ENCODE measurements at regions not wholly inside any gene's neighbourhood (a gene's known extent, or its start where the extent isn't known, plus 50 kb on each side); places are given as distances from the start of the nearest gene placed in this dataset.

DNA sequence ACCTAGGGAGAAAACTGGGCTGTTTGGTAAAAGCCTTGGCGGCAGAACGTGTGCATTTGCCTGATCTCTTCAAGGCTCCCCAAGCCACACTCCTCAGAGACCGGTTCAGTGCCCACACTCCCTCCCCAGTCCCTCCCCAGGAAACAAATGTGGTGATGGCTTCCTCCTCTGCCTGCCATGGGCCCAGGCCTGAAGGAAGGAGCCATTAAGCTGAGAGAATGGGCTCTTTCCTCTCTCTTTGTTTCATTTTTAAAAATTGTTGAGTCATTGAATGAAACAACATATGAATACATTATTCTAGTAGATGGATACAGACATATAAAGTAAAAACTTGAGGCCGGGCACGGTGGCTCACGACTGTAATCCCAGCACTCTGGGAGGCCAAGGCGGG lies 50.6 kb upstream of the YWHAQ start:
- in situ Hi-C loops (cut with MboI; ENCODE audit: low pct_unique_long_range_greater_than_20kb, low sequenced_read_pairs, unreplicated experiment) = no loop called here
- DNase-seq (ENCODE audit: low spot score) = no peak
- TF ChIP-seq, protein P1, sequence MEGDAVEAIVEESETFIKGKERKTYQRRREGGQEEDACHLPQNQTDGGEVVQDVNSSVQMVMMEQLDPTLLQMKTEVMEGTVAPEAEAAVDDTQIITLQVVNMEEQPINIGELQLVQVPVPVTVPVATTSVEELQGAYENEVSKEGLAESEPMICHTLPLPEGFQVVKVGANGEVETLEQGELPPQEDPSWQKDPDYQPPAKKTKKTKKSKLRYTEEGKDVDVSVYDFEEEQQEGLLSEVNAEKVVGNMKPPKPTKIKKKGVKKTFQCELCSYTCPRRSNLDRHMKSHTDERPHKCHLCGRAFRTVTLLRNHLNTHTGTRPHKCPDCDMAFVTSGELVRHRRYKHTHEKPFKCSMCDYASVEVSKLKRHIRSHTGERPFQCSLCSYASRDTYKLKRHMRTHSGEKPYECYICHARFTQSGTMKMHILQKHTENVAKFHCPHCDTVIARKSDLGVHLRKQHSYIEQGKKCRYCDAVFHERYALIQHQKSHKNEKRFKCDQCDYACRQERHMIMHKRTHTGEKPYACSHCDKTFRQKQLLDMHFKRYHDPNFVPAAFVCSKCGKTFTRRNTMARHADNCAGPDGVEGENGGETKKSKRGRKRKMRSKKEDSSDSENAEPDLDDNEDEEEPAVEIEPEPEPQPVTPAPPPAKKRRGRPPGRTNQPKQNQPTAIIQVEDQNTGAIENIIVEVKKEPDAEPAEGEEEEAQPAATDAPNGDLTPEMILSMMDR (IDR thresholded peaks at IDR 0.05; ENCODE audit: extremely low read depth, insufficient read depth, missing control alignments) = no peak

DNA sequence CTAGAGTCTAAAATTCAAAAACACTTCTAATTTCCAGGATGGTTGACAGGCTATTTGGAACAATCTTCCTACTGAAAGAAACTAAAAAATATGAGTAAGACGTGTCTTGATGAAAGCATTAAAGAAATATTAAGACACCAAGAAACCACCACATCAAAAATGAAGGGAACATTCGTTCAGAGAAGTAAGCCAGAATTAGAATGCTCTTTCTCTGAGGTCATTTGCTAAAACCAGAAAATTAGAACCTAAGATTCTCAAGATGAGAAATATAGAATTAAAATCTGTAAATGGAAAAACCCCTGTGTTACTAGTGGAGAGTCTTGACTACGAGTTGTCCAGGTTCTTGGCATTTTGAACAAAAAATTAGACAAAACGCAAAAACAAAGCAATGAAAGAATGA lies 54.8 kb upstream of the YWHAQ start:
- DNase-seq (ENCODE audit: low spot score) = no peak
- TF ChIP-seq, protein P1 (IDR thresholded peaks at IDR 0.05; ENCODE audit: extremely low read depth, insufficient read depth, missing control alignments) = no peak
- in situ Hi-C loops (cut with MboI; ENCODE audit: low pct_unique_long_range_greater_than_20kb, low sequenced_read_pairs, unreplicated experiment) = no loop called here

DNA sequence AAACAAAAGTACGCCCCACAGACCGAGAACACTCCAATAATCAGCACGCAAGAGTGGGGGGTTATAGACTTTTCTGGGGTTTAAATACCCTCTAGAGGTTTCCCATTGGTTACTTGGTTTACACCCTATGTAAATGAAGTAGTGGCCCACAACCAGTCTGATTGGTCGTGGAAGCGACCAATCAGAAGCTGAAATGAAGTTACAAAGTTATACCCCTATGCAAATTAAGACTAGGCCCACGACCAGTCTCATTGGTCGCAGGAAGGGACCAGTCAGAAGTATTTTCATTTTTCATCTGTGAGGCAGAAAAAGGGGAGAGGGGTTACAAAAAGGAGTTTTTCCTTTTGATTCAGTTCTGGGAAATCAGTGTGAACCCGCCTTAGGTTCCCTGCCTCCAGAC lies 55.3 kb upstream of the YWHAQ start:
- in situ Hi-C loops (cut with MboI; ENCODE audit: low pct_unique_long_range_greater_than_20kb, low sequenced_read_pairs, unreplicated experiment) = no loop called here
- DNase-seq (ENCODE audit: low spot score) = no peak
- TF ChIP-seq, protein P1 (IDR thresholded peaks at IDR 0.05; ENCODE audit: extremely low read depth, insufficient read depth, missing control alignments) = no peak

DNA sequence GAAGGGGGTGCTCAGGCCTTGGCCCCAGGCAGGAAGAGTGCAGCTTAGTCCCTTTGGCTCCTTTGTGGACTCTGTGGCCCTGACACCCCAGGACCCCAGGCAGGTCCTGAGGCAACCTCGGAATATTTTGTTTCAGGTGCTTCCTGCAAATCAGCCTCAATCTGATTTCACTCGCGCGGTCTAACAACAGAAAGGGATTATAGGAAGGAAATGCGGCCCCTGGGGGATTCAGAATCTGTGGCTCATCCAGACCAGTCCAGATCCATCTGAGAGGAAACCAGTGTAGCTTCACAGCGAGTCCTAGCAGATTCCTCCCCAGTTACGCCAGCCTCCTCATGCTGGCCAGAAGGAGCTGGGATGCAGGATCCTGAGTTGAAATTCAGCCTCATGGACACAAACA lies 59.5 kb upstream of the YWHAQ start:
- TF ChIP-seq, protein P1 (IDR thresholded peaks at IDR 0.05; ENCODE audit: extremely low read depth, insufficient read depth, missing control alignments) = no peak
- DNase-seq (ENCODE audit: low spot score) = no peak
- in situ Hi-C loops (cut with MboI; ENCODE audit: low pct_unique_long_range_greater_than_20kb, low sequenced_read_pairs, unreplicated experiment) = no loop called here

DNA sequence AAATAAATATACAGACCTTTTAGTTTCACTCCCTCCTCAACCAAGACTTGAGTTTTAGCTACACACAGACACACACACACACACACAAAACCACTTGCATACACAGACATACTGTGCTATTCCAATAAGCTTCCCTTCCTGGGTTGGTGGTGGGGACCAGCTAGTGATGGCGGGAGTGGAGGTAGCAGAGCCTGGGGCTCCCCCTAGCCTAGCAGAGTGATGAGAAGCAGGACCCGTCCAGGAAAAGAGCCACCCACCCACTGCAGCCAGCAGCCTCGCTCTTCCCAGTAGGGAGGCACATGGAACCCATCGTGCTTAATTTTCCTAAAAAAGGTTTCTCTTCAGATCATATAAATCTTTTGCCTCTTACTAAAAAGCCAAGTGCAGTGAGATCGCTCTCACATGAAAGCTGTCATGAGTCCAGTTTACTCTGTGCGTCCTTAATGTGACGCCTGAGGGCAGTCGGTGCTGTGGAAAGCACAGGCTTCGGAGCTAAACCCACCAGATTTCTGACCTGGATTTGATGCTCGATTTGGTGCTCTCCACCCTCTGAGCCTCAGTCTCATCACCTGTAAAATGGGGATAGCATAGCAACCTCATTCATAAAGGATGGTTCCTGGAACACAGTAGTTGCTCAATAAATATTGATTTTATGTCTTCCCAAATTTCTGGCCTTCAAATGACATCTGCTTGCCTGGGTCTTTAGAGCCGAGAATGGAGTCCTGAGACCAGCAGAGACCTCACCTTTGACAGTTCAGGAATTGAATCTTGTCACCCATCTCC lies 60.1 kb upstream of the YWHAQ start:
- in situ Hi-C loops (cut with MboI; ENCODE audit: low pct_unique_long_range_greater_than_20kb, low sequenced_read_pairs, unreplicated experiment) = no loop called here
- DNase-seq (ENCODE audit: low spot score) = no peak

DNA sequence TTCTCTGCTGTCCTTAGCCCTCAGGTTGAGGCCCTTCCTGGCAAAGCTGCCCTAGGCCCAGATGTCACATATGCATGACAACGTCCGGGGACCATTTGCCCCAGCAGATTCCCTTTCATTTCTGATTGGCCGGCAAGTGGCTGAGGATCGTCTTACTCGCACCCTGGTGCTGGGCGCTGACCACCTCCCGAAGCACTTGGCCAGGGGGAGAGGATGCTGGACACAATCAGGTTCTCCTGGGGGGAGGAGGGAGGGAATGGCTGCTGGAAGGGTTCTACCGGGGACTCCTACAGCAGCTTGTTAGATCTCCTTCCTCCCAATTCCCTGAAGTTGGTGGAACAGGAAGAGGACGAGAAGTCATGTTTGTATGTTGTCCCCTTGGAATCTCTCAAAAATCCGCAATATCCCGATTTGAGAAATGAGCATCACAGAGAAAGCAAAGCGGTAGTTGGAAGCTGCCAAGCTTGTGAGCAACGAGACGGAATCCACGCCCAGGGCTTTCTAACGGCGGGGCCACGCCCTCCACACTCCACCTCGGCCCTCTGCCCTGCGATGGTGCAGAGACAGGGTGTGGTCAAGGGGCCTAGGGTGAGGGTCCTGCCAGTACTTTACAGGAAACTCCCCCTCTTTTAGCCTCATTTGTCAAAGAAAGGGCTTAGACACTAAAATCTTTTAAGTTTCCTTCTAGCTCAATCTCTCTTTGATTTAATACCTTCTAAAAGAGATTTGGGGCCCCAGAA lies 61.8 kb upstream of the YWHAQ start:
- in situ Hi-C loops (cut with MboI; ENCODE audit: low pct_unique_long_range_greater_than_20kb, low sequenced_read_pairs, unreplicated experiment) = no loop called here
- TF ChIP-seq, protein P1 (IDR thresholded peaks at IDR 0.05; ENCODE audit: extremely low read depth, insufficient read depth, missing control alignments) = no peak
- DNase-seq (ENCODE audit: low spot score) = no peak

More for the DNA sequence above, 60.1 kb upstream of the YWHAQ start:
- TF ChIP-seq, protein P1 (IDR thresholded peaks at IDR 0.05; ENCODE audit: extremely low read depth, insufficient read depth, missing control alignments) = peak; percentile 14
